Activated naive CD8-positive, alpha-beta T cell treated with anti-CD3 and anti-CD28 coated beads for 36 hours (primary cell): ENCODE measurements at regions not wholly inside any gene's neighbourhood (a gene's known extent, or its start where the extent isn't known, plus 50 kb on each side); places are given as distances from the start of the nearest gene placed in this dataset.
"Not testable (repeated sequence)": the region's sequence is repeated elsewhere in the genome, so short reads cannot be mapped to it uniquely, and the experiment has no call there.

Source experiments
- DNase-seq: peaks from one replicate; pipeline ENCODE4 v3.0.0; 2021
- H3K27ac Mint-ChIP-seq: one replicate; pipeline ENCODE4 v1.8.0; 2022; ENCODE audit warnings: mild to moderate bottlenecking, moderate library complexity, mixed read lengths
- H3K27me3 Mint-ChIP-seq: one replicate; pipeline ENCODE4 v1.8.0; 2022; ENCODE audit warnings: mild to moderate bottlenecking, mixed read lengths
- H3K36me3 Mint-ChIP-seq: one replicate; pipeline ENCODE4 v1.8.0; 2021; ENCODE audit warnings: mild to moderate bottlenecking, mixed read lengths
- H3K4me1 Mint-ChIP-seq: one replicate; pipeline ENCODE4 v1.8.0; 2021; ENCODE audit warnings: mixed read lengths
- H3K4me3 Mint-ChIP-seq: one replicate; pipeline ENCODE4 v1.8.0; 2022; ENCODE audit warnings: mild to moderate bottlenecking, moderate library complexity, mixed read lengths
- H3K9me3 Mint-ChIP-seq: one replicate; pipeline ENCODE4 v1.8.0; 2022; ENCODE audit warnings: mixed read lengths

DNA sequence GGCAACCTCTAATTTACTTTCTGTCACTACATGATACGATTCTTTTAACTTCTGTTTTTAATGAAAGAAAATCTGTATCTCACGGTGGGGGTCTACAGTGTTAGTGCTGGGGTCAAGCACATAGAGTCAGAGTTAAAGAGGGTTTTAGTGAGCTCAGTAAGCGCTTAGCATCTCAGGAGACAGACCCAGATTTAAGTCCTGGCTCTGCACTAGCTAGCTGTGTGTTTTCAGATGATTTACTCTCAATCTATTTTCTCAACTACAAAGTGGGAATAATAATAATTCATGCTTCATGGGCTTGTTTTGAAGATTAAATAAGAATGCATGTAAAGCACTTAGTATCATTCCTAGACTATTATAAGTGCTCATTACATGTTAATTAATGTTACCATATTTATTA, 63.4 kb upstream of the KBTBD8 start:
- peaks cover 9% of the 10 kb centered on the region for H3K27me3 Mint-ChIP-seq
- no peaks in the 10 kb centered on the region for H3K36me3 Mint-ChIP-seq
- H3K9me3 Mint-ChIP-seq, result no peaks in the 10 kb centered on the region
- no peak overlapping the region for H3K4me3 Mint-ChIP-seq
- no peak overlapping the region for H3K27ac Mint-ChIP-seq
- DNase-seq, result no peak
- no peaks in the 10 kb centered on the region for H3K4me1 Mint-ChIP-seq

DNA sequence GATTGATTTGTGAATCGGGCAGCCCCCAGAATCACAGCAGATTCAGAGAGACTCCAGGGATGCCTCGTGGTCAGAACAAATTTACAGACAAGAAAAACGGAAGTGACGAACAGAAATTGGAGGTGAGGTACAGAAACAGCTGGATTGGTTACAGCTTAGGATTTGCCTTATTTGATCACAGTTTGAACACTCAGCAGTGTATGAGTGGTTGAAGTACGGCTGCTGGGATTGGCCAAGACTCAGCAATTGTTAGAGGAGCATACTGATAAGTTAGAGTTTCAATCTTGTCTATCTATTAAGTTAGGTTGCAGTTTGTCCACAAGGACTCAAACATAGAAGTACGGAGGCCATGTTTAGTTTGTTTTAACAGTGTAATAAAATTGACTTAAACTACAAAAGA, 61.1 kb upstream of the KBTBD8 start:
- not testable (repeated sequence) for H3K36me3 Mint-ChIP-seq, H3K4me1 Mint-ChIP-seq

DNA sequence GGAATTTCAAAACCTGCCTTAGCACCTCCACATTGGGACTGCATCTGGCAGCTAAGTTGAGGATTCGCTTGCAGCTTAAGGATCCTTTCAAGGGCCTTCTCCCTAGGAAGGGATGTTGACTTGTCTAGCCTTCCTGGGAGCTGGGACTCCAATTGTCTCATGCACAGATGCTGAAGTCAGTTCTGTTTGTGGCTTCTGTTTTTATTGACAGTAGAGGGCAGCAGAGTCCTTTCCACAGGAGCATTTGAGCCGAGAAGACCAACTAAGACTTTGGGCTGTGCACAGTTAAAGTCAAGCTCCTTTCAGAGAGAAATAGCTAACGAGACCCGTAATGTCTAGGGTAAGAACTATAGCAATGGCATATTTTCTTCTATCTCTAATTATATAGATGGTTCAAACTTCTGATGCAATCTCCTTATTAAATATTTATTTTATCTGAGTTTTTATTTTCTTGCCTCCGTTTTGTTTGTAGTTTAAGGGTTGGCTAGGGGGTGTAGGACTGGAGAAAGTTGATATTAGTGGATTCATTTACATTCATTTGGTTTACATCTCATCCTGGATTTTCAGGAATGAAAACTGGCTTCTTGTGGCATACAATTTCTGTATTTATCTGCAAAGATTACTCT, 59.7 kb upstream of the KBTBD8 start:
- no peaks in the 10 kb centered on the region for H3K4me1 Mint-ChIP-seq
- peak; percentile 1 for DNase-seq
- no peak overlapping the region for H3K27ac Mint-ChIP-seq
- peaks cover 24% of the 10 kb centered on the region for H3K27me3 Mint-ChIP-seq
- no peak overlapping the region for H3K4me3 Mint-ChIP-seq
- H3K36me3 Mint-ChIP-seq, result no peaks in the 10 kb centered on the region
- no peaks in the 10 kb centered on the region for H3K9me3 Mint-ChIP-seq

More for the DNA sequence above, 61.1 kb upstream of the KBTBD8 start:
- H3K27ac Mint-ChIP-seq, H3K9me3 Mint-ChIP-seq, H3K4me3 Mint-ChIP-seq, DNase-seq: not testable (repeated sequence)
- peaks cover 13% of the 10 kb centered on the region for H3K27me3 Mint-ChIP-seq

DNA sequence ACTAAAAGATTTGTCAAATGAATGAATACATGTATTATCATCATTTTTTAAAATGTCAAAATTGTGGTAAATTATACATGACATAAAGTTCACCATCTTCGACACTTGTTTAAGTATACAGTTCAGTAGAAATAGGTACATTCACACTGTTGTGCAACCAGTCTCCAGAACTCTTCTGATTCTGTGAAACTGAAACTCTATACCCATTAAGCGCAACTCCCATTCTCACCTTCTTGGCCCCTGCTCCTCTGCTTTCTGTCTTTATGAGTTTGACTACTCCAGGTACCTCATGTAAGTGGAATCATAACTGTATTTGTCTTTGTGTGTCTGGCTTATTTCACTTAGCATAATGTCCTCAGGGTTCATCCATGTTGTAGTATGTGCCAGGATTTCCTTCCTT, 50.1 kb upstream of the KBTBD8 start:
- Mint-ChIP-seq H3K9me3 (no peaks in the 10 kb centered on the region), H3K4me3 (no peak overlapping the region), H3K27ac (no peak overlapping the region)

More for the DNA sequence above, 50.1 kb upstream of the KBTBD8 start:
- no peaks in the 10 kb centered on the region for H3K36me3 Mint-ChIP-seq
- no peaks in the 10 kb centered on the region for H3K4me1 Mint-ChIP-seq
- no peak for DNase-seq
- peaks cover 6% of the 10 kb centered on the region for H3K27me3 Mint-ChIP-seq
